ENCODE measurements at regions not wholly inside any gene's neighbourhood (a gene's known extent, or its start where the extent isn't known, plus 50 kb on each side); places are given as distances from the start of the nearest gene placed in this dataset.

GRCh38 chr4:61036071-61036684 is 163.9 kb upstream of the ADGRL3 start:
- TF ChIP-seq ZNF296 (CRISPR knock-in tag; conservative IDR thresholded peaks at IDR 0.05) (no peak), KDM3A (CRISPR knock-in tag; IDR thresholded peaks at IDR 0.05; ENCODE audit: low read depth) (no peak)
- TF ChIP-seq, protein P1, sequence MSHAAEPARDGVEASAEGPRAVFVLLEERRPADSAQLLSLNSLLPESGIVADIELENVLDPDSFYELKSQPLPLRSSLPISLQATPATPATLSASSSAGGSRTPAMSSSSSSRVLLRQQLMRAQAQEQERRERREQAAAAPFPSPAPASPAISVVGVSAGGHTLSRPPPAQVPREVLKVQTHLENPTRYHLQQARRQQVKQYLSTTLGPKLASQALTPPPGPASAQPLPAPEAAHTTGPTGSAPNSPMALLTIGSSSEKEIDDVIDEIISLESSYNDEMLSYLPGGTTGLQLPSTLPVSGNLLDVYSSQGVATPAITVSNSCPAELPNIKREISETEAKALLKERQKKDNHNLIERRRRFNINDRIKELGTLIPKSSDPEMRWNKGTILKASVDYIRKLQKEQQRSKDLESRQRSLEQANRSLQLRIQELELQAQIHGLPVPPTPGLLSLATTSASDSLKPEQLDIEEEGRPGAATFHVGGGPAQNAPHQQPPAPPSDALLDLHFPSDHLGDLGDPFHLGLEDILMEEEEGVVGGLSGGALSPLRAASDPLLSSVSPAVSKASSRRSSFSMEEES (CRISPR knock-in tag; IDR thresholded peaks at IDR 0.05), result no peak
